ENCODE measurements at regions not wholly inside any gene's neighbourhood (a gene's known extent, or its start where the extent isn't known, plus 50 kb on each side); places are given as distances from the start of the nearest gene placed in this dataset.

- TF ChIP-seq EZH2 (IDR thresholded peaks at IDR 0.05; ENCODE audit: low read length) = no peak
- TF ChIP-seq CTCF (optimal IDR thresholded peaks at IDR 0.05 in 1 of 3, IDR thresholded peaks at IDR 0.05 in 1 of 3, conservative IDR thresholded peaks at IDR 0.05 in 1 of 3; ENCODE audit: extremely low read depth in 1 of 3, insufficient read depth in 2 of 3, low read length in 3 of 3) = no peak
Measured at GRCh38 chr16:79492036-79492435, 108.5 kb downstream of the MAF start.

Data from keratinocyte (primary cell).